ENCODE measurements at regions not wholly inside any gene's neighbourhood (a gene's known extent, or its start where the extent isn't known, plus 50 kb on each side); places are given as distances from the start of the nearest gene placed in this dataset.
"Not testable (repeated sequence)": the region's sequence is repeated elsewhere in the genome, so short reads cannot be mapped to it uniquely, and the experiment has no call there.

GRCh38 chr3:118529554-118529953, 505.1 kb downstream of the IGSF11 start:
- TF ChIP-seq, protein P1, sequence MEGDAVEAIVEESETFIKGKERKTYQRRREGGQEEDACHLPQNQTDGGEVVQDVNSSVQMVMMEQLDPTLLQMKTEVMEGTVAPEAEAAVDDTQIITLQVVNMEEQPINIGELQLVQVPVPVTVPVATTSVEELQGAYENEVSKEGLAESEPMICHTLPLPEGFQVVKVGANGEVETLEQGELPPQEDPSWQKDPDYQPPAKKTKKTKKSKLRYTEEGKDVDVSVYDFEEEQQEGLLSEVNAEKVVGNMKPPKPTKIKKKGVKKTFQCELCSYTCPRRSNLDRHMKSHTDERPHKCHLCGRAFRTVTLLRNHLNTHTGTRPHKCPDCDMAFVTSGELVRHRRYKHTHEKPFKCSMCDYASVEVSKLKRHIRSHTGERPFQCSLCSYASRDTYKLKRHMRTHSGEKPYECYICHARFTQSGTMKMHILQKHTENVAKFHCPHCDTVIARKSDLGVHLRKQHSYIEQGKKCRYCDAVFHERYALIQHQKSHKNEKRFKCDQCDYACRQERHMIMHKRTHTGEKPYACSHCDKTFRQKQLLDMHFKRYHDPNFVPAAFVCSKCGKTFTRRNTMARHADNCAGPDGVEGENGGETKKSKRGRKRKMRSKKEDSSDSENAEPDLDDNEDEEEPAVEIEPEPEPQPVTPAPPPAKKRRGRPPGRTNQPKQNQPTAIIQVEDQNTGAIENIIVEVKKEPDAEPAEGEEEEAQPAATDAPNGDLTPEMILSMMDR (conservative IDR thresholded peaks at IDR 0.05; ENCODE audit: low read depth, low read length) = no peak

GRCh38 chr3:118530350-118530922, 504.2 kb downstream of the IGSF11 start:
- TF ChIP-seq, protein P1 (conservative IDR thresholded peaks at IDR 0.05; ENCODE audit: low read depth, low read length) = no peak
- H3K4me3 ChIP-seq (ENCODE audit: low read length) = no peak overlapping the region
- no peak for DNase-seq (ENCODE audit: low read depth)

More at GRCh38 chr3:118529554-118529953, 505.1 kb downstream of the IGSF11 start:
- H3K4me3 ChIP-seq (ENCODE audit: low read length) = no peak overlapping the region
- no peak for DNase-seq (ENCODE audit: low read depth)

- H3K4me3 ChIP-seq (ENCODE audit: low read length); DNase-seq (ENCODE audit: low read depth): not testable (repeated sequence)
These were observed 503.7 kb downstream of the IGSF11 start for GRCh38 chr3:118530927-118531356.

DNA sequence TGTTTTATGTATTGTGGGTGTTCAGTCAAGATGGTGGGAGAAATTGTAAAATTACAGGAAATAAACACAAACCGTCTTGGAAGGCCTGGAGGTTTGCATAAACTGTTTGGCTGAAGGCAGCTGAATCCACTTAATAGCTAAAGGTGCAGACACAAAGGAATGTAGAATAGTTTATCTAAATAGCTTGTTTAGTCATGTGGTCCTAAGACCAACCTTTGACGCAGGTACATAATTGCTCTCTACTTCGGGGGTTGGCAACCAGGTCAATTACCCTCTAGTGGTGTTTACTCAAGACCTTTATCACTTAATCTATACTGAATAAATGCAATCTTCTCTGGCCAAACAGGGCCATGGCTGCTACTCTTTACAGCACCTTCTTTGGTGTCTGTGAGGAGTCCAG, 502.8 kb downstream of the IGSF11 start:
- TF ChIP-seq, protein P1 (conservative IDR thresholded peaks at IDR 0.05; ENCODE audit: low read depth, low read length) = no peak
- DNase-seq (ENCODE audit: low read depth) = no peak

DNA sequence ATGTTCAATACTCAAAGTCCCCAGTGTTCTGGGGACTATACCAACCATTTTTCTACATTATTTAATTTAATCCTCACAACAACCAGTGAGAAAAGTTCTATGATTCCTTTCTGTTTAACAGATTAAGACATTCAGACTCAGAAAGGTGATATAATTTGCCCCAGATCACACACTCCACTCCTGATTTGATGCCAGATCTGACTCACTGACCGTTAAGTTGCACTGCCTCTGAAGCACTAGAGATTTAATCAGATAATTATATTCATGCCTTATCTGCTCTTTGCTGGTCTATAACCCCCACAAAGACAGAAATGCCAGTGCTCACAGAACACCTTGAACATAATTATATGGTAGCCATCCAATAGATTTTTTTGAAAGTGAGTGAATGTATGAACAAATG, 501.0 kb downstream of the IGSF11 start:
- H3K4me3 ChIP-seq (ENCODE audit: low read length) = no peak overlapping the region
- DNase-seq (ENCODE audit: low read depth) = no peak
- TF ChIP-seq, protein P1 (conservative IDR thresholded peaks at IDR 0.05; ENCODE audit: low read depth, low read length) = no peak

More for the DNA sequence above, 502.8 kb downstream of the IGSF11 start:
- no peak overlapping the region for H3K4me3 ChIP-seq (ENCODE audit: low read length)

DNA sequence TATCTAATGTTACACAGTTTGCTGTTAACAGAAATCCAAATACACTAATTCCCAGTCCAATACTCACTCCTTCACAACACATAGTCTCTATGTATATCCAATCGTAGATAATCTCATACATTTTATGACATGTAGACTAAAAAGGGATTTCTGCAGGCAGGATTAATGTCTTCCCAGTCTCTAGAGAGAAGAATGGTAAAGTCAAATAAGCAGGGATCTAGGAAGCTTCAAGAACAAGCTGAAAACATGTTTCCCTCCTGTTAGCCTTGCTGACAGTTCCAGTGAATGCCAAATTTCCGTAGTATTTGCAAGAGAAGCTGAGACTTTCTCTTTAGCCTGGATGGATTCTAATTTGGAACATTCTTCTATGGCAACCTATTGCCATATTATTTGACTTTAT, 500.1 kb downstream of the IGSF11 start:
- no peak overlapping the region for H3K4me3 ChIP-seq (ENCODE audit: low read length)
- DNase-seq (ENCODE audit: low read depth) = no peak
- TF ChIP-seq, protein P1 (conservative IDR thresholded peaks at IDR 0.05; ENCODE audit: low read depth, low read length) = no peak

- TF ChIP-seq, protein P1 (conservative IDR thresholded peaks at IDR 0.05; ENCODE audit: low read depth, low read length) = no peak
- DNase-seq (ENCODE audit: low read depth) = no peak
- no peak overlapping the region for H3K4me3 ChIP-seq (ENCODE audit: low read length)
These were observed 497.9 kb downstream of the IGSF11 start for GRCh38 chr3:118536764-118537163.
